Erythroblast (primary cell): ENCODE measurements at regions not wholly inside any gene's neighbourhood (a gene's known extent, or its start where the extent isn't known, plus 50 kb on each side); places are given as distances from the start of the nearest gene placed in this dataset.
"Not testable (repeated sequence)": the region's sequence is repeated elsewhere in the genome, so short reads cannot be mapped to it uniquely, and the experiment has no call there.

Experiments
- DNase-seq, 2 experiments: peaks; one replicate each; lab custom pipeline; 2025; lab: John Stamatoyannopoulos, UW
- GATA1 ChIP-seq: IDR thresholded peaks from 2 replicates; pipeline ENCODE4 v1.6.1; 2011; ENCODE audit warnings: low read depth, mild to moderate bottlenecking, control low read depth, low read length, moderate library complexity
- POLR2A ChIP-seq: IDR thresholded peaks from 2 replicates; pipeline ENCODE4 v1.6.1; 2011; ENCODE audit warnings: mild to moderate bottlenecking, low read length

DNA sequence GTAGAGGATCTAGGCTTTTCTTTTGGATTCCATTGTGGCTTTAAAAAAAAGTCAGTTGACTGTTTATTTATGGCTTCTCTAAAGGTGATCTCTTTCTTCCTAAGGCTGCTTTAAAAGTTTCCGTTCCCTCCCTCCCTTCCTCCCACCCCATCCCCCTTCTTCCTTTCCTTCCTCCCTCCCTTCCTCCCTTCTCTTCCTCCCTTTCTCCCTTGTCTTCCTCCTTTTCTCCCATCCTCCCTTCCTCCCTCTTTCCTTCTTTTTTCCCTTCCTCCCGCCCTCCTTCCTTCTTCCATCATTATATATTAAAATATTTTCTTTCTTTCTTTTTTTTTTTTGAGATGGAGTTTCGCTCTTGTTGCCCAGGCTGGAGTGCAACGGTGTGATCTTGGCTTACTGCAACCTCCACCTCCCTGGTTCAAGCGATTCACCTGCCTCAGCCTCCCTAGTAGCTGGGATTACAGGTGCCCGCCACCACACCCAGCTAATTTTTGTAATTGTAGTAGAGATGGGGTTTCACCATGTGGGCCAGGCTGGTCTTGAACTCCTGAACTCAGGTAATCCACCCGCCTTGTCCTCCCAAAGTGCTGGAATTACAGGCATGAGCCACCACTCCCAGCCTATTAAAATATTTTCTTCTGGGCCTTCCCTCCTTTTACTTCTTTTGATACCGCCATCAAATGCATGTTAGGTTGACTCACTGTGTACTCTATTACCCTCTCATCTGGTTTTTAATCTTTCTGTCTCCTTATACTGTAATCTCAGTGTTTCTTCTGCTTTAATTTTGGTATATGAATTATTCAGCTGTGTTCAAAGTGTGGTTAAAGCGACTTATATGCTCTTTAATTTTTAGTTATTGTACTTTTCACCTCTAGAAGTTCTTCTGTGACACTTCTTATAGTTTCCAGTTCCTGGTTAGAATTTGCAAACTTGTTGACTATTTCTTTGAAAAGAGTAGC, 59.2 kb upstream of the ATP5PO start:
- DNase-seq, result no peak
- TF ChIP-seq GATA1 (no peak), POLR2A (no peak)

DNA sequence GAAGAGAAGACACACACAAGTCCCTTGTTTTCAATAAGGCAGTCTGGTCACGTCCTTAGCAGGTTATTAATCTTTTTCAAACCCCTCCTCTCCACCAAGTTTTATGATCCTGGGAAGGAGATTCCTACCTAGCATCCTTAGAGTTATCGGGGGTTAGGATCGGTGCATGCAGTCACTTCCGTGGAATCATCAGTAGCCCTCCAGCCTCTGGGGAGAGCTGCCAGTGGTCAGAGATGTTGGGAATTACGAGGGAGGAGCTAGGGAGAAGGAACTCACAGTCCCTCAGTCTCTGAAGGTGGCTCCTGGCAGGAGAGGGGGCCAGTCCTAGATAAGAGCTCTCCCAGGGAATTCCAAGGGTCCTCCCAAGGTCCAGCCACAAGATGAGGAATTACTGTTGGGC, 57.7 kb upstream of the ATP5PO start:
- DNase-seq, result no peak
- TF ChIP-seq POLR2A (no peak), GATA1 (no peak)

DNA sequence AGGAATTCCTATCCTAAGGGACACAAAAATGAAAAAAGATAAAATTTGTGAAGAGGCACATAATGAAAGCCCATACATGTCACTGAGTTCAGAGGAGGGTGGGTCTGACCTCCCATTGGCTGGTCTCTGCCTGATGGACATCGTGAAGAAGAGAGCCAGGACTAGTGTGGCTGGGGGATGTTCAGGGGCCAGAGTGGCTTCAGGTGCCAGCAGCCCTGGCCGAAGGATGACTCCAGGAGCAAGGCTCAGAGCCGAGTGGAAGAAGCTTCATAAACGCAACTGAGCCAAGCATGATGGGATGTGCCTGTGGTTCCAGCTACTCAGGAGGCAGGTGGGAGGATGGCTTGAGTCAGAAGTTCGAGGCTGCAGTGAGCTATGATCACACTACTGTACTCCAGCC, 56.9 kb upstream of the ATP5PO start:
- no peak for TF ChIP-seq POLR2A
- TF ChIP-seq GATA1, result no peak
- DNase-seq, result no peak

DNA sequence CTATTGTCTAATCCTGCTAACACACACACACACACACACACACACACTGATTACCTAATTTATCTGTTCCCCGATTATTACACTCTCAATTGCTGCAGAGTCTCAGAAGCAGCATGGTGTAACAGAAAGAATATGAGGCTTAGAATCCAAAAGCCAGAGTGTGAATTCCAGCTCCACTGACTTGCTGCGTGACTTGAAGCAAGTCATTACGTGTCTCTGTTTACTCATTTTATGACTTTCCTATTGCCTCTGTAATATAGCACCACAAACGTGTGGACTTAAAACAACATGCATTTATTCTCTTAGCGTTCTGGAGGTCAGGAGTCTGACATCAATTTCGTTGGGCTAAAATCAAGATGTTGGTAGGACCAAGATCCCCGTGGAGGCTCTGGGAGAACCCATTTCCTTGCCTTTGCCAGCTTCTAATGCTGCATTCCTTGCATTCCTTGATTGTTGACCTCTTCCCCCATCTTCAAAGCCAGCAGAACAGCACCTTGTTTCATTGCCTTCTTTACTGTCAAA, 55.9 kb upstream of the ATP5PO start:
- no peak for DNase-seq
- no peak for TF ChIP-seq POLR2A
- no peak for TF ChIP-seq GATA1

DNA sequence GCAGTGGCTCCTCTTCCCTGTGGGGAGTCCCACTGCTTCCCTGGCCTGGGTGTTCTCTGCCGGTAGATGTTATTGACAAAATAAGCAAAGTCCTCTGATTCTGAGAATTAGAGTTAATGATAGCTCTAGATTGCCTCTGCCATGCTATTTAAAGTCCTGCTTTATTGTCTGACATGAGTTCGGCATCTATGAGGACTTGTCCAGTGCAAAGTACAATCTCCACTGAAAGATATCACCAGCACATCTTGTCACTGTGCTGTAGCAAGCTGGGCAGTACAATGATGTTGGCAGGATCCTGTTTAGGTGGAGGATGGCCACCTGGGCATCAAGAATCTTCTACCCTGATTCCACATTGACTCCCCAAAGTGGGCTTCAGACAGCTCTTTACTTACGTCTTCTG, 54.0 kb upstream of the ATP5PO start:
- no peak for DNase-seq
- TF ChIP-seq POLR2A, result no peak
- TF ChIP-seq GATA1, result no peak

DNA sequence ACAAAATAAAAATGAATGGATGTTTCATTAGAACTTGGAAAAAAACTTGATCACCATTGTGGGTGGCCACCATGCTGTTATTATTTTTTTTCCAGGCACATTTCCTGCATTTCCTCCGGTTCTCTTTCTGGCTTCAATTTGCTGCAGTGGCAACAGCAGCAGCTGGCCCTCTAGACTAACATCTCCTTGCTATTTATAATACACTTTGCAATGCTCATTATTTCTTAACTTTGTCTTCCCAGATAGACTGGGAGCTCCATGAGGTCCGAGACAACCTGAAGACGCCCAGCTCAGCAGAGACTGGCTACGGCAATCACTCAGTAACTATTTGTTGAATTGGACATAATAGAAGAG, 53.4 kb upstream of the ATP5PO start:
- no peak for DNase-seq
- TF ChIP-seq POLR2A, result no peak
- no peak for TF ChIP-seq GATA1

DNA sequence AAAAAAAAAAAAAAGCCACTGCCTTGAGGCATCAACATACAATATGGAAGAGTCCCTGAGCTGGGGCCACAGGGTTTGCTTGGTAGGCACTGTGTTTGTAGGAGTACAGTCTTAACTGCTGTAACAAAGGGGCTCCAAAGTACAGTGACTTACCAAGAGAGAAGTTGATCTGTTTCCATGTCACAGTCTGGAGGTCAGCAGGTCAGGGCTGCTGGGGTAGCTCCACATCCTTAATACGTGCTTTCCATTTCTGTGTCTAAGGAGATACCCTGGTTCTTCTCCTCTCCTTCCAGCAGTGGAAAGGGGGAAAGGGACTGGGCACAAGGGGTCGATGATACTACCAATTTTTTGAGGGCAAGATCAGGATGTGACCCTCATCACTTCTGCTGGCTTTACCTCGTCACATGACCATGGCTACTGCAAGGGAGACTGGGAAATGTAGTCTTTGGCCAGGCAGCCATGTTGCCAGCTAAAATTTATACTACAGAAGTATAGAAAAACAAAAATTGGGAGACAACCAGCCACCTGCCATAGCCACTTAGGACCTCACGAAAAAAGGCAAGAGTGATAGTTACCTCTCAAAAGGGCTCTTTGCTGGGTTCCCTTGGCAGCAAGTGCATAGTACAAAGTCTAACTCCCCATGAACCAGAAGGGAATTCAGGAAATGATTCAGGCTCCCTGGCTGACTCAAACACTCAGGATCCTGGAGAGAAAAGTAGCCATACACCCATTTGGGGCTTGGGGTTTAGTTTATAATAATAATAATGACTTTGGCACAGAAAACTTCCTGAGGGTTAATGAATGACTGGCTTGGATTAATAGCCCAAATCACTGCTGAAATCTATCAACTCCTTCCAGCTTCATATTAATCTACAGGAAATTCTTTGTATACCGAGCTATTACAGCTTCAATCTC, 52.7 kb upstream of the ATP5PO start:
- TF ChIP-seq GATA1, result no peak
- TF ChIP-seq POLR2A, result no peak
- no peak for DNase-seq

DNA sequence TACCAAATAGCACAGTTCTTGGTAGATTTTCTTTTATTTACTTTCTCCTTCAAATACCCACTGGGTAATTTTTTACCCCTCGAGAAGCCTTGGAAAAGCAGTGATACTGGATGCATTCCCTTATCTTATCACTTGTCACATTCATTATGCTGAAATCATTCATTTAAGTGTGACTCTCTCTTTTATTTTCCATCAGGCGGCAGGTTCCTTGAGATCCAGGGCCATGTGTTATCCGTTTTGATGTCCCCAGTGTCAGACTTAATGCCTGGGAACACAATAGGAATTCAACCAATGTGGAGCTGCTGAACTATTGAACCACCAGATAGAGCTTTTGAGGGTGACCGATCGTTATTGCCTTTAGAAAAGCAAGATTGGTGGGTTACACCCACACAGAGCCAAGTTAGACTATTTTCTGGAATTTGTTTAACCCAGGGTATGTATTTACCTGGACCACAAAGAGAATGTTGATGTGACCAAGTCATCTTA, 51.5 kb upstream of the ATP5PO start:
- no peak for TF ChIP-seq GATA1
- no peak for TF ChIP-seq POLR2A
- no peak for DNase-seq

DNA sequence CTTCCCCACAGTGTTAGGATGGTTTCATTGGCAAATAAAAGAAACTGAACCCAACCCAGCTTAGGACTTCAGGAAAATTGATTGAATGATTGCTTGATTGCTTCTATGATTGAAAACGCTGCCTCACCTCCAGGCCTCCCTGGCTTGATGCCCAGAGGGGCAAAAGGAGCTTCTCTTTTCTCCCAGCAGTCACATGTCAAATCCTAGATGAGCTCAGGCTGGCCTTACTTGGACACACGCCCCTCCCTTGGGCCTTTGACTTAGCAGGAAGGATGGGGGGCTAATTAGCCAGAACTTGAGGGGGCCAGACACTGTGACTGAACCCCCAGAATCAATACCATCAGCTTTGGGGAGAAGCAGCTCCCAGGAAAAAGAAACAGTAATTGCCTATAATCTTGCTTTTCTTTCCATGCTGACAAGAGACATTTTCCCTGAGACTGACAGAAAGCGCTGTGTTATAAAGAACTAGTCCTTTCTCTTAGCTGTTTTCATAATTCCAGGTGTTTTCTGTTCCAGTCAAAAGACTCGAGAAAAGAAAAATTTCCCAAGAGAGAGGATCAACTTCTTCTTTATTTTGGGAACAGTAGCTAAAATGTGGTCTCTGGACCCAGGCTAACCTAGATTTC, 50.8 kb upstream of the ATP5PO start:
- DNase-seq, result no peak
- TF ChIP-seq POLR2A (no peak), GATA1 (no peak)

DNA sequence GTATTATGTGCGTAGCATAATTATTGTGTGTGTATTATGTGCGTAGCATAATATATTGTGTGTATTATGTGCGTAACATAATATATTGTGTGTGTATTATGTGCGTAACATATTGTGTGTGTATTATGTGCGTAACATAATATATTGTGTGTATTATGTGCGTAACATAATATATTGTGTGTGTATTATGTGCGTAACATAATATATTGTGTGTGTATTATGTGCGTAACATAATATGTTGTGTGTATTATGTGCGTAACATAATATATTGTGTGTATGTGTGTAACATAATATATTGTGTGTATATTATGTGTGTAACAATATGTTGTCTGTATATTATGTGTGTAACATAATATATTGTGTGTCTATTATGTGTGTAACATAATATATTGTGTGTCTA, 50.1 kb upstream of the ATP5PO start:
- not testable (repeated sequence) for DNase-seq
